Activated CD8-positive, alpha-beta memory T cell treated with anti-CD3 and anti-CD28 coated beads for 4 hours (primary cell): ENCODE measurements at regions not wholly inside any gene's neighbourhood (a gene's known extent, or its start where the extent isn't known, plus 50 kb on each side); places are given as distances from the start of the nearest gene placed in this dataset.

Experiments used
- DNase-seq, 2 donors: peaks; one replicate each; pipeline ENCODE4 v3.0.0-alpha.2; 2020; ENCODE audit warnings: low read depth in 2 of 2

DNA sequence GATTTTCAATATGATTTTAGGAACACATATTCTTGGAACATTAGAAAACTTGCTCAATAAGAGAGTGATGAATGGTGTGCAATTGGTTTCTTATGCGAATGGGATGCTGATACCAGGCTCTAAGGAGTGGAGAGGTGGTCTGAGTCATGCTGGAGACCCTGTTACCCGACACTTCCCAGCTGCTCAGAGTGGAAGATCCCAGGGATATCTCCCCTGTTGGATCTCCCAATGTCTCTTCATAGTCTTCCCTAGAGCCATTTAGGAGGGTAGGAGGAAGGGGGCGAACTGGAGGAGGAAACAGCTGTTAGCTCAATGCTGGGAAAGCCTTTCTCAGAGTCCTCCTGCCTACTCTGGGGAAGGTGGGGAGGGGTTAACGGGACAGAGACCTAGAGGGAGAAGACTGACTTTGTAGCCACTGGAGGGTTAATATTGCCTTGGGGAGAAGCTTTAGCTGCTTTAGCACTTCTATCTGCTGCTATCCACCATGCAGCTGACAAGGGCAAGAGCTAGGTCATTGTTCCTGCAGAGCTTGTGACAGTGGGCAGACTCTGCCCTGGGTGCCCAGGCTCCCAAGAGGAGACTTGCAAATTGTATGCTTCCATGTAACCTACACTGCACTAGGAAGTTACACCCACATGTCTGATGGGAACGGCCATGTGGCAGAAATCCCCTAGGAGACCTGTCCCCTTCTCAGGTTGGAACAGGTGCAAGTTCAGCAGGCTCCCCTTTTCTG lies 301.0 kb downstream of the GADD45G start:
- no peak for DNase-seq

DNA sequence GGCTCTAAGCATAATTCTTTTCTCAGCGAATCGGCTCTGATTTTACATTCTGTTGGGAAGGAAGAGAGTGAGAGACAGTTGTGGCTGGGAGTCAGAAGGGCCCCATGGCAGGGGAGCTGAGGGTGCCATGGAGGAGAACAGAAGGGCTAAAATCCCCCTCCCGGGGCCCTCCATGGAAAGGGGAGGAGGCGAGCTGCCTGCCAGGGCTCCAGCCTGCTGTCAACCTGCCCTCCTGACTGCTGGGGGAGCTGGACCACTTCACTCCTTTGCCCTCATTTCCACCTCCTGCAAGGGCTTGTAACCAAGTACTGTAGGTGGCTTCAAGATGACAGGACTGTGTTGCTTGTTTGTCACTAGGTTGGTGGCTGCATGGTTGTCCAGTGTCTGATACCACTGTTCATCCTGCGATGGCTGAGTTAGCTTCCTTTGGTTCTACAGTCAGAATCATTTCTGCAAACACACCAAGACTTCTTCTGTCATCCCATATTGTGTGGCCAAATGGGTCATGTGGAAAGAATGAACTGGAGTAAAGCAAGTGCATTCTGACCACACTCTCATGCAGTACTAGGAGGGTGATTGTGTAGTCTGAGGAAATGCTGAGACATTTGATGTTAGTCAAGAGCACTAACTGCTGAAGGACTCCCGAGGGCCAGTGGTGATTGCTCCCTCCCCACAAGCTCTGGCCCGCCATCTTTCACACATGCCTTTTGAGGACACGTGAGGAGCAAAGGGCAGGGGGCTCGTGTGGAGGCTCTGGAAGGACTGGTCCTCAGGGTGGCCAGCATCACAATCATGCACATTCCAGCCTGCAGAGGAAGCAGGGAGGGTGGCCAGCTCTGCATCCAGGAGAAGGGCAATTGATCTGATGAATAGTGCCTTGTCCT lies 307.2 kb downstream of the GADD45G start:
- DNase-seq: no peak

DNA sequence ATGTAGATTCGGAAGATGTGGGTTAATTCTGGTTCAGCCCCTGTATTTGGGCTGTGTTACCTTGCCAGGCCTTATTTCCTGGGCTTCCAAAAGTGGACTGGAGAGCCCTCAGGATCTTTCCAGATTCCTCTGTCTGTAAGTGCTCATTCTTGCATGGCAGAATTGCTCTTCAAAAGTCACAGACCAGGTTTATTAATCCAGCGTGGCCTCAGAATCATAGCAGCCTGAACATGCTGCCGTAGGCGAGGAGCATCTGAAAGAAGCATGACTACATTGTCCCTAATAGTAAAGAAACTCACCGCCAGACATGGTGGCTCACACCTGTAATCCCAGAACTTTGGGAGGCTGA lies 307.8 kb downstream of the GADD45G start:
- DNase-seq: no peak

DNA sequence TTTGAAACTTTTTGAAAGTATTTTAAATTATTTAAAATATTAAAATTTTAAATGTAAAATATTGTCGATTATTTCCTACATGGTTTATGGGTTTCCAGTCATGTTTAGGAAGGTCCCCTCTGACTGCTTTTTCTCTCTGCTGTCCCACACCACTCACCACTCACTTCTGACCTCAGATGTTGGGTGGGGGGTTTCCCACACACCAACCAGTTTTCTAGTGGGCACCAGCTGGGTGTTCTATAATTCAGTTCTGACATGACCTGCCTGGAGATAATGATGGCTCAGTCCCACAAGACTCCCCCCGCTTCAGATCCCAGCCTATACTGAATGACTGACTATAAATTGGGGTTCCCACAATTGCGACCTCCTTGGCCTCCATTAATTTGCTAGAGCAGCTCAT lies 310.4 kb downstream of the GADD45G start:
- DNase-seq: no peak

DNA sequence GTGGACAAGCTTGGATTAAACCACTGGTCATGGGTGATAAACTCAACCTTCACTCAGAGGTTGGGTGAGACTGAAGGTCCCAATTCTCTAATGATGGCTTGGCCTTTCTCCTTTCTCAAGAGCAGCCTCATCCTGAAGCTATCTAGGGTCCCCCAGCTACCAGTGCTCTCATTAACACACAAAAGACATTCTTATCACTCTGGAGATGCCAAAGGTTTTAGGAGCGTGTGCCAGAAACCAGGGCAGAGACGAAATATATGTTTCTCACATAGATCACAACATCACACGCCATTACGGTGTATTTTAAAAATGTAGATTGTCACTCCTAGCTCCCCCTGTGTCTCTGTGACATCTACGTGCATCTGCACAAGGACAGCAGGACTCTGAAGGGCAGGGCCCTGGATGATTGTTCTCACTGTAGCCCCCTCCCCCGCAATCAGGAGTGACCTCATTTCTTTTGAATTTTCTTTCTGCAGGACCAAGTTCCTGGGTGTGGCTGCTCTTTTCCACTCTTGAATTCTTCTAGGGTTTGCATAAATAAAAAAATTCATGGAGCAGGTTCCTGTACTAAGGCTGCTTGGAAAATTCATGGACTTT lies 311.3 kb downstream of the GADD45G start:
- no peak for DNase-seq

DNA sequence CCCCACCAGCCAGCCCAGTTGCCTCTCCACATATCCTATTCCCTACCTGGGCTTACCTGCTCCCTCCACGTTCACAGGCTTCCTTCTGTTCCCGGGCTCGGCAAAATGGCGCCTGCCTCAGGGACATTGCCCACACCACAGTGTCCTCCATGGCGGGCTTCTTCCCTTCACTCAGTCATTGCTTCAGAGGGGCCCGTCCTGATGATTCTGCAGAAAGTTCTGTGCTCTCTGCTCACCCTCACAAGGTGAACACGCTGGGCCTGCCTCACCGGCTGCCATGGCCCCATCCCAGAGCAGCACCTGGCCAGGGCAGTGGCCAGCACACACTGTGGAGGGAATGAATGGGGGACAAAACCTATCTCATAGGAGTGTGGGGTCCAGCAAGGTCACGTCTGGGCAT lies 313.0 kb downstream of the GADD45G start:
- DNase-seq: no peak

DNA sequence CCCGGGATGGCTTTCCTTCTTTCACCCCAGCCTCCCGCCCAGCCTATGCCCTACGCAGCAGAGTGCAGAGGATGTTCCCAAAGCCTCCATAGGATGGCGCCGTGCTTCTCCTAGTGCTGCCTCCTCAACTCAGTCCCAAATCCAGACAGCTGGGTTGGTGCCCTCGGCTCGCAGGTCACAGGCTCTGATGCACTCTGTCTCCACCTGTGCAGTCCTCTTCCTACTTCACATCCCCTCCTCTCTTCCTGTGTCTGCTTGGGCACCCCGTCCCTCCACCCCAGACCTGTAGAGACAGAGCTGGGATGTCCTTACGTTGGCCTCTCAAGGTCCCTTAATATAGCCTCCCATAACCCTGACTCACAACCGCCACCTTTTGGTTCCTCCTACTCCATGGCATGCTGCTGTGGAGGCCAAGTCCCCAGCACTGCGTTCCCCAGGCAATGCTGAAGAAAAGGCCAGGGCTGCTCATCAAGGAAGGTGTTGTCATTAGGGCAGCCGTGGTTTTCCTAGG lies 314.4 kb downstream of the GADD45G start:
- DNase-seq: no peak

DNA sequence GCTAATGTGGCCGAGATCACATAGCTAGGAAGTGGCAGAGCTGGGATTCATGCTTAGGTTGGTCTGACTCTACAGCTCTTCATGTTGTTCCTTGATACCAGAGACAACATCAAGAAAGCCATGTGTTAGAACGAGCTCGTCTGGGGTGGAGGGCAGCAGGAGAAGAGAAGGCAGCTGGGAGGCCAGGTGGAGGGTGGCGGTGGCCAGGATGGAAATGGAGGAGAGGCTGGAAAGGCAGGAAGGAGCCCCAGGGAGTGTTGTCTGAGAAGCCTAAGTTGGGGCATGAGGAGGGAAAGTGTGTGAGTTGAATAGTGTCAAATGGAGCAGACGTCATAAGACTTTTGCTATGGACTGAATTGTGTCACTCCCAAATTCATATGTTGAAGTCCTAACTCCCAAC lies 315.3 kb downstream of the GADD45G start:
- no peak for DNase-seq

DNA sequence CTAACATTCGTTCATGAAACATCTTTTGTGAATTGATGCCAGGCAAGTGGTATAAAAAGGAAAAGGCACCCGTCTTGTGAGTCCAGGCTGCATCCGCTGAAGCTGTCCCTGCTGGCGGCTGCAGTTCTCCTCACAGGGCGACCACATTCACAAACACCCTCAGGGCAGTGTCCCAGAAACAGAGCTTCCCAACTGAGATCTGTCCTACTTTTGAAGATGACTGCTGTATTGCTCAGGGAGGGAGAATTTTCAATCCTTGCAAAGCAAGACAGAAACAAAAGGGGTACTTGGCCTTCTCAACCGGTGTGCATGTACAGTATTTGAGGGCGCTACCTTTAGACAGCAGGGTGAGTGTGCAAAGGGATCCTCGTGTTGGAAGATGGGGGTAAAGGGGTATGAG lies 316.1 kb downstream of the GADD45G start:
- DNase-seq: no peak

DNA sequence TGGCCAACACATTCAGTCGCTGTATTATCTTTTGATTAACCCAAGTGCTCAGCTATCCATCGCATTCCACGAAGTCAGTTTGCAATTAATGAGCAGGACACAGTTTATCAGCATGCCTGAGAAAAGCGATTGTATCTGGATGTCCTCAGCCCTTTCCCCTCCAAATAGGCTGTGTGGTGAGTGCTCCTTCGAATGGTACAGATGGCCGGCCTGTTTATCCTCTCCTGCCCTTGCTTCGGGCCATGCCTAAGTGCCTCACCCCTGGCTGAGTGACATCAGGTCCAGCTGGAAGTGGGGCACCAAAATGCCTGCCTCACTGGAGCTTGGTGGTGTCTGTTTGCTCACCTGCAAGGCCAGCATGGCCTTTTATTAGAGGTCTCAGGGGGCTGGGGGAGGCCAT lies 317.3 kb downstream of the GADD45G start:
- DNase-seq: no peak

DNA sequence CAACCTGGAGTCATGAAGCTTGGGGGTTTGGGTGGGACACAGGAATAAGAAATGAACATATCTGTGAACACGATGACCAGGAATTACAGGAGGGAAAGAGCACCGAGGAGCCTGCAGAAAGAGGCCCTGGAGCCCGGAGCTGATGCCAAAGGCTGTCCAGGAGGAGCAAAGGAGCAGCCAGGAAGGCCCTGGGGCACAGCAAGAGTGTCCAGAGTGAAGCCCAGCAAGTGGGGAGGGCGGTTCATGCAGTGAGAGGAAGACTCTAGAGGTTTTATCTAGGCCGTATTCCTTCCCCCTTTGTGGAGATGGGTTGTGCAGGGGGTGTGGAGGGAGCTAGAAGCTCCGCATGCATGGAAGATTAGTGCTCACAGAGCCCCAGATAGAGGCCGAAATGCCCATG lies 318.4 kb downstream of the GADD45G start:
- DNase-seq: no peak

DNA sequence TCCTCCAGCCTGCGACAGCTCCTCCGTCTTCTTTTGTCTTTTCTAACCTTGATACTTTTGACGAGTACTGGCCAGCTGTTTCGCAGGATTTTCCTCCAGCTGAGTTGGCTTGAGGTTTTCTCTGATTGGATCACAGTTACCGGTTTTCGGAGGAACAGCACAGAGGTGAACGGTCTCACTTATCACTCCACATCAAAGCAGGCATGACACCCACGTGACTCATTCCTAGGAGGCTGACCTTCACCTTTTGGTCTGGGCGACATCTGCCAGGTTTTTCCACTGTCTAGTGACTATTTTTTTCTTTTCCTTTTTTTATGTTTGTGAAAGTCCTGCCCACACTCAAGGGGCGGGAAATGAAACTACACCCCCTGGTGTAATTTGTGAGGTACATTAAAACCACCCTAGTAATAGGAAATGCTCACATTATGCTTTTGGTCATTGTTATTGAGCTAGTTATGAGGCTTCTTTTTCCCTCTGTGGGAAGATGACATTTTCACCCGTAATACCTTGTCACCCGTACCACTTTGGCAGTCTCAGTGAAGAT lies 319.2 kb downstream of the GADD45G start:
- DNase-seq: peak in 1 of 2 donors; percentile 21

DNA sequence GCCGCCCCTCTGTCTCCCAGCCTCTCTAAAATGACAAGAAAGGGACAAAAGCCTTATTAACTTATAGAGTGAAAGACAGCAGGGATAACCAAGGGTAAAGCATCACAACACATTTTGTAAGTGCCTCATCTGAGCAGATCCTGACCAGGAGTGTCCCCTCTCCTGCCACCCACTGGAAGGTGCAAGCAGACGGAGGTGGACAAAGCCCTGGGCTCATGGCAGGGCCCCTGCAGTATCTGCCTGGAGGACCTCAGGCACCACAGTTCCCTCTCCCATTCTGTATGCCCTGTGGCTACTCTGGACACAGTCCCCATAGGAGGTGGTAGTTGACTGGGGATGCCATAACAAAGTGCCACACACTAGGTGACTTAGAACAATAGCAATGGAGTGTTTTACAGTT lies 319.8 kb downstream of the GADD45G start:
- DNase-seq: no peak

DNA sequence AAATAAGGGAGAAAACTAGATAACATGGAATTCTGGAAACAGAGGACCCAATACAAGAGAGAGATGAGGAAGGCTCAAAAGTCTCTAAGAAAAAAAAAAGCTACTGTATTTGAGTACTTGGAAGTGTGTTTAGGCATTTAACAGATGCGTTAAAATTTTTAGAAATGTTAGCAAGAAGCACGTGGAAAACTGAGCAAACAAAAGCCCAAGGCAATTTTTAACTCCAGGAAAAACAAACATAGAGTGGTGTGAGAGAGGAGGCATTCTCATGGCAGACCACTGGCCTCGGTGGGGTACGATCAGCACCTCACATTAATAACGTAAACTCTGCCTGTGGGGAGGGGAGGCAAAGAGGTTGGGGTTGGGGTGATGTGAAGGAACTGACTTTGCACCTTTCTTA lies 321.4 kb downstream of the GADD45G start:
- no peak for DNase-seq

DNA sequence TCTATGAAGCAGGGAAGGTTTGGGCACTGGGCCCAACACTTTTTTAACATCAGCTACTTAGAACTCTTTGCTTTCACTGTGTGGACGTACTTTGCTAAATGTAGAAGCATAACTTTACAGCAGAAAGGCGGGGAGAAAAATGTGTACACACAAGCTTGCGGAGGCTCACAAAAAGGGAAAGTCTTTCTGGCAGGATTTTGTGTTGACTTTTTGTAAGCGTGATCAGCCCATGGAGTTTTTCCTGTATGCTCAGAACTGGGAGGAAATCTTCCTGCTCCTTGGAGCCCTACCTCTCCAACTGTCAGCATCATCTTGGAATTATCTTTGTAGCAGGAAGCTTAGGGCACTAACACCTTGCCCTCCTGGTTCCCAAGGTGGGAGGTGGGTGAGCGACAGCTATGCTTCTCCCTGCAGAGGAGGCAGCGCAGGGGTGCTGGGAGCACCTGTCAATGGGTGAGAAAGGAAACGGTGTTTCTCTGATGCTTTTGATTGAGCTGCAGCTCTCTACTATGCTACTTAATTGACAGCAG lies 321.9 kb downstream of the GADD45G start:
- DNase-seq: no peak

DNA sequence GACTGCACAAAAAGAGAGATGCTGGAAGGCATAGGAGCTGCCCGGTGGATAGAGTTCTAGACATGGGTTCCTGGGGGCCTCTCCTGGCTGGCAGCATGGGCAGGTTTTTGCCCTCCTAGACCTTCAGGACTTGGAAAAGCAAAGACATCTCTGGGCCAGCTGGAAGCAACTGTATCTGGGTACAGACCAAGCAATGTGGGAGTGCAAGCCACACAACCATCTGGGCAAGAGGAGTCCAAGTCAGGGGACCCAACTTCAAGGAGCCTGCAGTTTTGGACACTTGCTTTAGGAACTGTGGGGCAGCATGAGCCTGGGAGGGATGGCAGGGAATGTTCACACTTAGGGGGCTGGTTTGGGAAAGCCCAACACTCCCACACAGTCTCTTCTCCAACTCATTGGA lies 323.3 kb downstream of the GADD45G start:
- DNase-seq: no peak

DNA sequence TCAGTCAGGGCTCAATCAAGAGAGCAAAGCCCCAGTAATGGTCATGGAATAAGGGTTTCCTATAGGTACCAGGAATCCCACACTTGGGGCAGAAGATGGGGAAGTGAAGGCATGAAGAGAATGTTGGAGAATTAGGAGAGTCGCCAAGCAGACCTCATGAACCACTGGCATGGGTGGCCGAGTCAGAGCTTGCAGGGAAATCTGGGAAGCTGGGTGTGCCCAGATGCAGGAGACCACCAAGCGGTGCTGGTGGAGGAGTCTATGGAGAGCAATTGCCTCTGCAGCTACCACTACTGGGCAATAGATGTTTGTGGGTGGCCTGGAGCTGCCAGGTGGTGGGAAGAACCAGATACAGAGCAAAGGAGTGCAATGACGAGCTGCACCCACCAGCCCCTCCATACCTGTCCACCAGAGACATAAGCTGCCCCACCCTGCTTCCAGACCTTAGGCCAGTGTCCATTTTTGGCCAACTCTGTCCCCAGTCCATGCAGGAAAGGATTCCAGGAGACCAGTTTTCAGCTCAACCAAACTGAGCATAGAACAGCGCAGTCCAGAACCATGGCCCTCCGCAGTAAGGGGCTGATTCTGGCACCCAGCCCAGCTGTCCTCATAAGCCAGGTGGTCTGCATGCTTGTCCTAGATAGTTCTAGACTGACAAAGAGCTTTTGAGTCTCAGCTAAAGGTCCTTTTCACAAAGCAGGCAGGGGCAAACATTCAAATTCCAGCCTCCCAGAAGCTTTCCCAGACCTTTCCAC lies 323.9 kb downstream of the GADD45G start:
- DNase-seq: no peak

DNA sequence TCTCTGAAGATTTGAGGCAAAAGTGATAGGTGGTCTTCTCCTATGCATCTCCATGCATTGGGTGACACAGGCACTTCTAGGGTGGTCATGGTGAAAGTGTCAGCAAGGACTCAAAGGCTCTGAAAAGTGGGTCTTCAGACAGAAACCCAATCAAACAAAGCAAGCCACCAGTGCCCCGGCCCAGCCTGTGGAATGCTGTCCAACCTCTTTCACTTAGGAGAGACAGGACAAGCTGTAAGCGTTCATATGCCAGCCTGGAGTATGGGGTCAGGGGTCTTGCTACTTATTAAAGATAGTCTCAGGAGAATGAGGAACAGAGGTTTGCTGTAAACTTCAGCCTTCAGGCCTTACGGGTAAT lies 324.5 kb downstream of the GADD45G start:
- DNase-seq: no peak

DNA sequence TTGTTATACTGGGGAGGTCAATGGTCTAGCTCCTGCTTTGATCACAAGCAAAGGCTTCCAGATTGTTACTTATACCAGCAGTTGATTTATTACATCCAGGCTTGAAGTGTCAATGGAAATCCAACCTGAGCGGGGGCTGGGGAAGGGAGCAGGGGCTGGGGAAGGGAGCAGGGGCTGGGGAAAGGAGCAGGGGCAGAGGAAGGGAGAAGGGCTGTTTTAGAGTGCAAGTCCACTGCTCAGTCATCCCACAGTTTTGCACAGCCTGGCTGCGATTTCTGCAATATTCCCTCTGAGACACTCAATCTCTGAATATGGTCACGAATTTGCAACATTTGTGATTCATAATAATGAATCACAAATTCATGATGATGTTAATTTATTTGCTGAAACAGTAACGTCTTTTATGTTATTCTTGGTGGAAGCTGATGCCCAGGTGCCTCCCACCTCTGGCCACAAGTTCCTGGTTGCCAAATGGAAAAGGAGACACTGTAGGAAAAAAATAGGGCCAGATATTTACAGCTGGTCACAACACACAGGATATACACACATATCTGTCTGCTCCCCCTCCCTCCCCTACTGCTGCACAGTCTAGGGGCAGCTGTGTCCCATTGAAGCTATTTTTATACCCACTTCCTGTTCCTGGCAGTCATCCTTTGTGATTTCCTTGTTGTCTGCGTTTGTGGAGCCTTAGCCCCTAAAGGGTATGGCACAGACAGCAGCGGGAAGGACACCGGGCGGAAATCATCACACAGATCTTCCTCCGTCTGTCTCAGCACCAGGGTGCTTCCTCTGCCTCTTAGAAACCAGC lies 325.1 kb downstream of the GADD45G start:
- no peak for DNase-seq

DNA sequence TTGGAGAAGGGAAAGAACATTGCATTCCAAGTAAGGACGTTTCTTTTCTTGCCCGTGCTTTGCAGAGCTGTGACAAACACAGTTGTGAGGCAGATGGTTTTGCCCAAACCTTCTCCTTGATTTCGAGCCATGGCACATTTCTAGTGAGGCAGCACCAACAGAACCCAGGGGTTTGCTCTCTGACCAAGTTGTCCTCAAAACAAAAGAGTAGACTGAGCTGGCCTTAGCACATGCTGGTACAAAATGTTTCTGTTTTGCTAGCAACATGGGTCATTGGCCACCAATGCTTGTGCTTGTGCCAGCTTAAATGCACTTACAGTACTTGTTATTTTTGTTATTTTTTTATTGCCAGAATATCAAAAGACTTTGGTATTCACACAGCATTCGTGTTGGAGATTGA lies 328.8 kb downstream of the GADD45G start:
- DNase-seq: no peak

DNA sequence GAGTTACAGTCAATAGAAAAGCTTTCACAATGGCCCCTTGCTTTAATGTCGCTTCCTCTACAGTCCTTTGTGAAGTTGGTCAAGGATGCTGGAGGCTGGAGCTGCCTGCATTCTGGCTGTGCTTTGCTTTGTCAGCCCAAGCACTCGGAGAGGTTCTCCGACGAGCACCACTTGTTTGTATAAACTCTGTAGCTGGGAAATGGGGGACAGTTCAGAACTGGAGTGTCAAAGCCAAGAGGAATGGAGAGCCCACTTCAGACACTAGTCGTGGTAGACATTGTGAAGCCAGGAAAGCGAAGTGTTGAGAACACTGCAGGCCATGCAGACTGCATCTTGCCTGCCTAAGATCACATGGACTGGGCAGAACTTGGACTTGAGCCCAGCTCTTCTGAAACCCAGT lies 330.3 kb downstream of the GADD45G start:
- no peak for DNase-seq
